Chondrocyte (in vitro differentiated cells): ENCODE measurements at regions not wholly inside any gene's neighbourhood (a gene's known extent, or its start where the extent isn't known, plus 50 kb on each side); places are given as distances from the start of the nearest gene placed in this dataset.

Experiments used
- DNase-seq: peaks from one replicate; pipeline ENCODE4 v3.0.0; 2021; ENCODE audit warnings: mixed read lengths, low spot score
- H3K27ac Mint-ChIP-seq: one replicate; pipeline ENCODE4 v1.8.0; 2021; ENCODE audit warnings: mild to moderate bottlenecking, moderate library complexity, mixed read lengths; ENCODE audit not compliant: unreplicated experiment
- H3K27me3 Mint-ChIP-seq: 2 replicates; pipeline ENCODE4 v1.8.0; 2021; ENCODE audit warnings: low read depth, mixed read lengths
- H3K36me3 Mint-ChIP-seq: 2 replicates; pipeline ENCODE4 v1.8.0; 2021; ENCODE audit warnings: low read depth, mixed read lengths
- H3K4me1 Mint-ChIP-seq: 2 replicates; pipeline ENCODE4 v1.8.0; 2021; ENCODE audit warnings: low read depth, mild to moderate bottlenecking, mixed read lengths
- H3K4me3 Mint-ChIP-seq: one replicate; pipeline ENCODE4 v1.8.0; 2021; ENCODE audit warnings: mild to moderate bottlenecking, moderate library complexity, mixed read lengths; ENCODE audit not compliant: unreplicated experiment
- H3K9me3 Mint-ChIP-seq: 2 replicates; pipeline ENCODE4 v1.8.0; 2021; ENCODE audit warnings: low read depth, mixed read lengths
- CTCF ChIP-seq: fragments of 200-600 bp; sonication (generic); IDR thresholded peaks from 2 replicates; pipeline ENCODE4 v1.5.0; 2021; ENCODE audit warnings: antibody characterized with exemption, mild to moderate bottlenecking, moderate library complexity

GRCh38 chr9:32728181-32728580 is 55.2 kb upstream of the TMEM215 start:
- Mint-ChIP-seq H3K36me3 (no peaks in the 10 kb centered on the region), H3K9me3 (peaks cover 17% of the 10 kb centered on the region), H3K27me3 (peaks cover 6% of the 10 kb centered on the region), H3K27ac (no peak overlapping the region), H3K4me1 (no peaks in the 10 kb centered on the region), H3K4me3 (no peak overlapping the region)
- no peak for TF ChIP-seq CTCF
- no peak for DNase-seq
